Ascending aorta (tissue), 2 donors: ENCODE measurements at regions not wholly inside any gene's neighbourhood (a gene's known extent, or its start where the extent isn't known, plus 50 kb on each side); places are given as distances from the start of the nearest gene placed in this dataset.
"Not testable (repeated sequence)": the region's sequence is repeated elsewhere in the genome, so short reads cannot be mapped to it uniquely, and the experiment has no call there.

Experiments used
- DNase-seq, 2 donors: peaks; one replicate each; pipeline ENCODE4 v3.0.0-alpha.2; 2019; ENCODE audit warnings: low spot score in 2 of 2
- H3K27ac ChIP-seq, 2 donors: fragments of 200-600 bp; sonication (generic); one replicate each; pipeline ENCODE4 v1.5.1; 2016 to 2017; ENCODE audit warnings: mild to moderate bottlenecking in 1 of 2
- H3K27me3 ChIP-seq: fragments of 200-600 bp; sonication (generic); one replicate; pipeline ENCODE4 v1.5.1; 2017
- H3K36me3 ChIP-seq, 2 donors: fragments of 200-600 bp; sonication (generic); one replicate each; pipeline ENCODE4 v1.5.1; 2016
- H3K4me1 ChIP-seq, 2 donors: fragments of 200-600 bp; sonication (generic); one replicate each; pipeline ENCODE4 v1.5.1; 2016 to 2017; ENCODE audit warnings: mild to moderate bottlenecking in 1 of 2
- H3K4me3 ChIP-seq, 2 donors: fragments of 200-600 bp; sonication (generic); one replicate each; pipeline ENCODE4 v1.5.1; 2016 to 2017; ENCODE audit warnings: mild to moderate bottlenecking in 1 of 2
- H3K9me3 ChIP-seq, 2 donors: fragments of 200-600 bp; sonication (generic); one replicate each; pipeline ENCODE4 v1.5.1; 2016
- intact Hi-C: fragments of 100-400 bp; cut with DNase I; formaldehyde crosslinking; loops from one replicate; pipeline ENCODE4 v1.15.1; 2023
- TF ChIP-seq, protein P1 (sequence below), 3 experiments: fragments of 200-600 bp in 2 of 3; fragments of 450-650 bp in 1 of 3; sonication (generic) in 2 of 3; IDR thresholded peaks; one replicate each; pipeline ENCODE4 v1.5.1; 2016 to 2019; ENCODE audit warnings: antibody characterized with exemption in 3 of 3, mild to moderate bottlenecking in 1 of 3, moderate library complexity in 1 of 3

DNA sequence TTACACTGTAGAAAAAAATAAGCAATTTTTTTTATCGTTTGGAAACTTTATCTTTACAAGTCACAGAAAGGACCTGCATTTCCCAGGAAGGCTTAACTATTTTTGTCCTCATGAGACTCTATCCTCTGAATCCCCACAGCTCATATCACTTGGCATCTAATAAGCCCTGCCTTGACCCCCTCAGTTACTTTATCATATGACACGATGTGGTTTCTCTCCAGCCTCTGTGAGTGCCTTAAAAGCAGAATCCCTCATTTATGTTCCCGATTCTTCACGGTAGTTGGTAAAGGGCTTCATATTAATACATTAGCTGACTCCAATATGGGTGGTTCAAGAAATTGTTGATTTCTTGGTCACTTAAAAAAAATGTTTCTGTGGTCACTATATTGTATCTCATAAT is 296.6 kb upstream of the GRAMD2B start:
- Histone ChIP-seq H3K36me3 (no peaks in the 10 kb centered on the region), H3K4me3 (no peak overlapping the region), H3K4me1 (peaks cover 0 to 3% of the 10 kb centered on the region in 2 donors), H3K27ac (no peak overlapping the region), H3K9me3 (no peaks in the 10 kb centered on the region), H3K27me3 (no peaks in the 10 kb centered on the region)
- intact Hi-C loops, result no loop called here
- no peak for DNase-seq
- TF ChIP-seq, protein P1, sequence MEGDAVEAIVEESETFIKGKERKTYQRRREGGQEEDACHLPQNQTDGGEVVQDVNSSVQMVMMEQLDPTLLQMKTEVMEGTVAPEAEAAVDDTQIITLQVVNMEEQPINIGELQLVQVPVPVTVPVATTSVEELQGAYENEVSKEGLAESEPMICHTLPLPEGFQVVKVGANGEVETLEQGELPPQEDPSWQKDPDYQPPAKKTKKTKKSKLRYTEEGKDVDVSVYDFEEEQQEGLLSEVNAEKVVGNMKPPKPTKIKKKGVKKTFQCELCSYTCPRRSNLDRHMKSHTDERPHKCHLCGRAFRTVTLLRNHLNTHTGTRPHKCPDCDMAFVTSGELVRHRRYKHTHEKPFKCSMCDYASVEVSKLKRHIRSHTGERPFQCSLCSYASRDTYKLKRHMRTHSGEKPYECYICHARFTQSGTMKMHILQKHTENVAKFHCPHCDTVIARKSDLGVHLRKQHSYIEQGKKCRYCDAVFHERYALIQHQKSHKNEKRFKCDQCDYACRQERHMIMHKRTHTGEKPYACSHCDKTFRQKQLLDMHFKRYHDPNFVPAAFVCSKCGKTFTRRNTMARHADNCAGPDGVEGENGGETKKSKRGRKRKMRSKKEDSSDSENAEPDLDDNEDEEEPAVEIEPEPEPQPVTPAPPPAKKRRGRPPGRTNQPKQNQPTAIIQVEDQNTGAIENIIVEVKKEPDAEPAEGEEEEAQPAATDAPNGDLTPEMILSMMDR (IDR thresholded peaks at IDR 0.05), result no peak

DNA sequence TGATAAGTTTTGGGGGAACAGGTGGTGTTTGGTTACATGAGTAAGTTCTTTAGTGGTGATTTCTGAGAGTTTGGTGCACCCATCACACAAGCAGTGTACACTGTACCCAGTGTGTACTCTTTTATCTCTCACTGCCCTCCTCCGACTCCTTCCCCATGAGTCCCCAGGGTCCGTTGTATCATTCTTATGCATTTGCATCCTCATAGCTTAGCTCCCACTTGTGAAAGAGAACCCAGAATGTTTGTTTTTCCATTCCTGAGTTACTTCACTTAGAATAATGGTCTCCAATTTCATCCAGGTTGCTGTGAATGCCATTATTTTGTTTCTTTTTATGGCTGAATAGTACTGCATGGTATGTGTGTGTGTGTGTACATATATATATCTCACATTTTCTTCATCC is 295.8 kb upstream of the GRAMD2B start:
- H3K9me3 ChIP-seq, H3K27me3 ChIP-seq, DNase-seq, H3K4me1 ChIP-seq, H3K36me3 ChIP-seq, H3K4me3 ChIP-seq, H3K27ac ChIP-seq, intact Hi-C loops: not testable (repeated sequence)

DNA sequence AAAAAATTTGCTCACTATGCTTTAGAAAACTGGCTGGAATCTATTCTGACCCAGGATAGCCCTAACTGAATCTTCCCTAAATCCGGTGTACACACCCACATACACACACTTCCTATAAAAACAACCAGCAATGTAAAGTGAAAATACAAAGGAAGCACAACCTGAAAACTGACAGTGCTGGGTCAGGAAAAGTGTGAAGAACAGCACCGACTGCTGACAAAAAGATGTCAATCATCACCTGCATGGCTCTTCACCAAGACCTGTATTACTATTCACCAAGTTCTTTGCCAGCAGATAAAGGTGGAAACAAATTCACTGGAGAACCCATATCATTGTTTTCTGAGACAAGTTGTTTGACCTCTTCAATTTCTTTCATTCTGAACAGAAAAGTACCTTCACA is 293.8 kb upstream of the GRAMD2B start:
- TF ChIP-seq, protein P1 (IDR thresholded peaks at IDR 0.05), result no peak
- Histone ChIP-seq H3K36me3 (no peaks in the 10 kb centered on the region), H3K4me1 (peaks cover 0 to 3% of the 10 kb centered on the region in 2 donors), H3K4me3 (no peak overlapping the region), H3K27me3 (no peaks in the 10 kb centered on the region), H3K9me3 (no peaks in the 10 kb centered on the region), H3K27ac (no peak overlapping the region)
- intact Hi-C loops, result no loop called here
- DNase-seq, result no peak

DNA sequence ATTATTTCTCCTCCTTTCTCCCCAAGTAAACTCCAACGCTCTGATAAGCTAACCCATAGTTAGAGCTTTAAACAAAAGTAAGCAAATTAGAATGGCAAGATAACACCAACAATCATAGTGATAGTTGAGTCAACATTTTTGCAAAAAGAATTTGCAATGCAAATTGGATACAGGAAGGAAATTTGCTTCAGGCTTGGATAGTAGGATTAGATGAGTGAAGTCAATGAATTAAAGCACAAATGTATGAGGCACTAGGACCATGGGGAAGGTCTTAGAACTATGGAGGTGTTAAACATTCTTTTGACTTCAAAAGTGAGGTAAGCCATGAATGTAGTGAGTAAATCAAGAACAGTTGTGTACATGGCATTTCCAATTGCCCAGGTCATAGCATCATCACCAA is 289.8 kb upstream of the GRAMD2B start:
- DNase-seq, result no peak
- Histone ChIP-seq H3K27me3 (no peaks in the 10 kb centered on the region), H3K27ac (no peak overlapping the region), H3K4me3 (no peak overlapping the region), H3K36me3 (no peaks in the 10 kb centered on the region), H3K9me3 (no peaks in the 10 kb centered on the region), H3K4me1 (no peaks in the 10 kb centered on the region)
- TF ChIP-seq, protein P1 (IDR thresholded peaks at IDR 0.05), result no peak
- intact Hi-C loops, result no loop called here

DNA sequence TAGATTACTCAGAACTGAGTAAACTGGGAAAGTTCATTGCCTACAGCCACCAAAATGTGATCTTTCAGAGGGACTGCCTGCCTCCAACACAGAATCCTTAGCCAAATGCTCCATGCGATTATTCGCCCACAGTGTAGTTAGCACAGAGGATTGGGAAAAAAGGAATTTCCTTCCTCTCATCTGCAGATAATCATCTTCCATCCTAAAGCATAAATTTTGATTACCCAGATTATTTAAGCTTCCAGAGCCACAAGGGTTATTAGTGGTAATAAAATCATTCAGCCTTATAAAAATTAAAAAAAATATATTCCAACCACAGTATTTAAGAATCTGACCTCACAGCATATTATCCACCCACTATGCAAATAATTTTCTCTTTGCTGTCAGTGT is 285.3 kb upstream of the GRAMD2B start:
- H3K36me3 ChIP-seq, result no peaks in the 10 kb centered on the region
- no peak overlapping the region for H3K27ac ChIP-seq
- H3K4me1 ChIP-seq, result no peaks in the 10 kb centered on the region
- DNase-seq, result no peak
- intact Hi-C loops, result no loop called here
- TF ChIP-seq, protein P1 (IDR thresholded peaks at IDR 0.05), result no peak
- no peaks in the 10 kb centered on the region for H3K27me3 ChIP-seq
- H3K9me3 ChIP-seq, result no peaks in the 10 kb centered on the region
- no peak overlapping the region for H3K4me3 ChIP-seq

DNA sequence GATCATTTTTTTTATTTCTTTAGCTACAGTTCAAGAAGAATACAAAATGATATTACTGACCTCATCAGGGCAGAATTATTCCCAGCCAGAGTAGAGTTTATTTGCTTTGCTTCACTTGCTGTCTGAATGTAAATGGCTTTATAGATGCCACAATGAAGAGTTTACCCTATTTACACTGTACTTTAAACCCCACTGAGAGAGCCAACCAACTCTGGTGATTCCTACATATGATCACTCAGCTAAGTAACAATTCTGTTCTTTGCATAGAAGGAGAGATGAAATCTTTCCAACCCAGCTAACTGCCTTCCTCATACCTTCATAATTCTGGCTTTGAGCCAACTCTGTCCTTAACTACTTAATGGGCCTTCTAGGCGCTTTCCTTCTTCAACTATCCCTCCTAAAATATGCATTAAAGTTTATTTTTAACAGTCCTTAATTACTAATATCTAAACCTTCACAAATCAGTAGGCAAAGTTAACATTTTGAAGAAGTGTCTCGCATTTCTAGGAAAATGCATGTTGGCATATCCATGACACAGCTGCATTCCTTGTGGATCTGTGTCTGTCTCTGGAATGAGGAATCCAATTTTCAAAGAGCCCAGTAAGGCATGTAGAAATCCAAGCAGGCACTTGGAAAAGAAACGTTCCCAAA is 284.8 kb upstream of the GRAMD2B start:
- TF ChIP-seq, protein P1 (IDR thresholded peaks at IDR 0.05), result no peak
- H3K27ac ChIP-seq, result no peak overlapping the region
- intact Hi-C loops, result no loop called here
- H3K27me3 ChIP-seq, result no peaks in the 10 kb centered on the region
- H3K4me1 ChIP-seq, result no peaks in the 10 kb centered on the region
- no peak for DNase-seq
- H3K9me3 ChIP-seq, result no peaks in the 10 kb centered on the region
- no peak overlapping the region for H3K4me3 ChIP-seq
- H3K36me3 ChIP-seq, result no peaks in the 10 kb centered on the region
